Adrenal gland (tissue), 5 donors: ENCODE measurements at regions not wholly inside any gene's neighbourhood (a gene's known extent, or its start where the extent isn't known, plus 50 kb on each side); places are given as distances from the start of the nearest gene placed in this dataset.

Source experiments
- POLR2A ChIP-seq, 2 donors: fragments of 450-650 bp; IDR thresholded peaks; one replicate each; pipeline ENCODE4 v1.6.1; 2017; ENCODE audit warnings: antibody characterized with exemption in 2 of 2, mild to moderate bottlenecking in 2 of 2, moderate library complexity in 1 of 2
- TF ChIP-seq, protein P1 (sequence below), 6 experiments: fragments of 450-650 bp in 4 of 6; fragments of 200-600 bp in 2 of 6; sonication (generic) in 1 of 6; IDR thresholded peaks; 1 replicate in 5 of 6; 2 replicates in 1 of 6; pipeline versions ENCODE4 v1.5.1 to v1.8.0; 2016 to 2021; ENCODE audit warnings: antibody characterized with exemption in 6 of 6, mild to moderate bottlenecking in 2 of 6, moderate library complexity in 1 of 6
- donor health status: DM: no; HTN: no; CAD: no.

DNA sequence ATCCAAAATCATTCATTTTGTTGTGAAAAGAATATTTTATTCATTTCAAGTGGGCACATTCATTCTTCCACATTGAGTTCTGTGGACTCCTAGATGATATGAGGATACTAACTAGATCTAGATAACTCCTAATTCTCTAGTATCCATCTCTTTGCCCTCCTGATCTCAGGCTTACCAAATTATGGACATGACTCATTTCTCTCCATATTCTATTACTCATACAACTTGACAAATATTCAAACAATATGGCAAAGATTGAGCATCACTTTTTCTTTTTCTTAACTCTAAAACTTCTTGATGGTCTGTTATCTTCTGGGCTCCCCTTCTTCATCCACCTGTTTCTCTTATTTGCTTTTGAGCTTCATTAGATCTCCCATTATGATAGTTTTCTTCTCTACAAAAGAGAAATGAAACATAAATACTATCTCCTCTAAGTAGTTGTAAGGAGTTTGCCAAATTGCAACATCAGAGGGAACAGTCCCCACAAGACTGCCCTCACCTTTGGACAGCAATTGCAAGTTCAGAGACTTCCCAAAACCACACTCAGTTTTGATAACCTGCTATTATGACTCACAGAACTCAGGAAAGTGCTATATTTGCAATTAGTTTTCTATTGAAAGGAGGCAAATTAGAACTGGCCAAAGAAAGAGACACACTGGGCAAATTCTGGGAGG is 422.9 kb downstream of the SPRY1 start:
- TF ChIP-seq, protein P1, sequence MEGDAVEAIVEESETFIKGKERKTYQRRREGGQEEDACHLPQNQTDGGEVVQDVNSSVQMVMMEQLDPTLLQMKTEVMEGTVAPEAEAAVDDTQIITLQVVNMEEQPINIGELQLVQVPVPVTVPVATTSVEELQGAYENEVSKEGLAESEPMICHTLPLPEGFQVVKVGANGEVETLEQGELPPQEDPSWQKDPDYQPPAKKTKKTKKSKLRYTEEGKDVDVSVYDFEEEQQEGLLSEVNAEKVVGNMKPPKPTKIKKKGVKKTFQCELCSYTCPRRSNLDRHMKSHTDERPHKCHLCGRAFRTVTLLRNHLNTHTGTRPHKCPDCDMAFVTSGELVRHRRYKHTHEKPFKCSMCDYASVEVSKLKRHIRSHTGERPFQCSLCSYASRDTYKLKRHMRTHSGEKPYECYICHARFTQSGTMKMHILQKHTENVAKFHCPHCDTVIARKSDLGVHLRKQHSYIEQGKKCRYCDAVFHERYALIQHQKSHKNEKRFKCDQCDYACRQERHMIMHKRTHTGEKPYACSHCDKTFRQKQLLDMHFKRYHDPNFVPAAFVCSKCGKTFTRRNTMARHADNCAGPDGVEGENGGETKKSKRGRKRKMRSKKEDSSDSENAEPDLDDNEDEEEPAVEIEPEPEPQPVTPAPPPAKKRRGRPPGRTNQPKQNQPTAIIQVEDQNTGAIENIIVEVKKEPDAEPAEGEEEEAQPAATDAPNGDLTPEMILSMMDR (IDR thresholded peaks at IDR 0.05), result no peak
- no peak for TF ChIP-seq POLR2A (IDR thresholded peaks at IDR 0.05)
